Thyroid gland (tissue), 4 donors: ENCODE measurements at regions not wholly inside any gene's neighbourhood (a gene's known extent, or its start where the extent isn't known, plus 50 kb on each side); places are given as distances from the start of the nearest gene placed in this dataset.

Experiments used
- DNase-seq, 2 donors: peaks; one replicate each; pipeline ENCODE4 v3.0.0-alpha.2; 2019
- H3K27ac ChIP-seq, 3 donors: fragments of 200-600 bp; sonication (generic); 1 replicate in 2 of 3; 2 replicates in 1 of 3; pipeline ENCODE4 v1.5.1; 2016 to 2019; ENCODE audit warnings: mild to moderate bottlenecking in 1 of 3, moderate library complexity in 1 of 3
- H3K27me3 ChIP-seq: fragments of 200-600 bp; sonication (generic); one replicate; pipeline ENCODE4 v1.5.1; 2019
- H3K36me3 ChIP-seq, 2 donors: fragments of 200-600 bp; sonication (generic); one replicate each; pipeline ENCODE4 v1.5.1; 2016 to 2019
- H3K4me1 ChIP-seq, 2 donors: fragments of 200-600 bp; sonication (generic); one replicate each; pipeline ENCODE4 v1.5.1; 2017 to 2019
- H3K4me3 ChIP-seq, 3 donors: fragments of 200-600 bp; sonication (generic); replicated peaks in 1 of 3; 1 replicate in 2 of 3; 2 replicates in 1 of 3; pipeline ENCODE4 v1.5.1; 2016; ENCODE audit warnings: mild to moderate bottlenecking in 1 of 3
- H3K9me3 ChIP-seq: fragments of 200-600 bp; sonication (generic); one replicate; pipeline ENCODE4 v1.5.1; 2017
- POLR2A ChIP-seq, 2 donors: fragments of 450-650 bp; IDR thresholded peaks; one replicate each; pipeline ENCODE4 v1.6.1; 2017; ENCODE audit warnings: antibody characterized with exemption in 2 of 2, mild to moderate bottlenecking in 2 of 2, moderate library complexity in 1 of 2
- WGBS, 2 donors: methylation state at CpG; one replicate each; pipeline ENCODE4 v1.1.5; 2017; 5-methylcytosine and 5-hydroxymethylcytosine counted together
- intact Hi-C: fragments of 100-400 bp; cut with DNase I; formaldehyde crosslinking; loops from one replicate; pipeline ENCODE4 v1.15.1; 2023
- TF ChIP-seq, protein P1 (sequence below), 6 experiments: fragments of 200-600 bp in 3 of 6; fragments of 450-650 bp in 3 of 6; sonication (generic) in 3 of 6; IDR thresholded peaks; one replicate each; pipeline ENCODE4 v1.5.1; 2016 to 2019; ENCODE audit warnings: antibody characterized with exemption in 6 of 6, mild to moderate bottlenecking in 2 of 6, inconsistent platforms in 1 of 6, moderate library complexity in 1 of 6

DNA sequence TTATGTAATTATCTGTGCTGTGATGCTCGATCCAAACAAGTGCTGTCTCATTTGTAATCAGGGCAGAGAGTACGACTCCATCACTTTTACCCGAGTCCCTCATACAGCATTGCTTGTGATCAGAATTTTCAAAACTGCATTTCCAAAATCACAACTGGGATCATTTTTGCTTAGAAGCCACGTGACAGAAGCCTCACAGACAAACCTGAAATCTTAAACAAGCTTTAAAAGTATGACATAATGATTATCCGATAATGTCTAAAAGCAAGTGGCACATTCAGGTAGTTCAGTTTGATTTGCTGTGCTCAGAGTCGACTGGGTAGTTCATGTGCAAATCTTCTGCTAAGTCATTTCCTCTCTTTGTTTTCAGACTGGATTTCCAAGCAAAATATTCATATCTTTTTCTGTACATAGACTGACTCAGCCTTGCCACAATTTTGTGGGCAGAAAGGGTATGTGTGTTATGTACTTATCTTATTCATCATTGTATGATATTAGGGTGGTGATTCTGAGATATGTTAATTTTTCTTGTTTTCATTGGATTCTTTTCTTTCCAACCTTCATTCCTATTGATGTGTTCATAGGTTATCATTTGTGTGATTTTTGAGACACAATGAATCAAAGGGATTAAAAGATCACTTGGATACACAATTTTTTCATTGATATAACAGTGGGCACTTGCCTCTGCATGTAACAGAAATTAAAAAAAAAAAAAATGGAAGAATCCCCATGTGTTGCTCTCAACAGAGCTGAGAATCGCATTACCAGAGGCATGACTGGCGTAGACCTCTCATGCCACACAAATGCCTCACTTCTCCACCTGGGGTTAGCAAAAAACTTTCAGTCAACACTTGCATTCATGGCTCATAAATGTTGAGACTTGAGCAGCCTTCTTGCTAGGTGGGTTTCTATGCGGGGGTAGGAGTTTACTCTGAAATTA lies 355.7 kb downstream of the LTN1 start:
- H3K27me3 ChIP-seq = no peaks in the 10 kb centered on the region
- intact Hi-C loops = no loop called here
- H3K27ac ChIP-seq = no peak overlapping the region
- no peaks in the 10 kb centered on the region for H3K9me3 ChIP-seq
- TF ChIP-seq, protein P1, sequence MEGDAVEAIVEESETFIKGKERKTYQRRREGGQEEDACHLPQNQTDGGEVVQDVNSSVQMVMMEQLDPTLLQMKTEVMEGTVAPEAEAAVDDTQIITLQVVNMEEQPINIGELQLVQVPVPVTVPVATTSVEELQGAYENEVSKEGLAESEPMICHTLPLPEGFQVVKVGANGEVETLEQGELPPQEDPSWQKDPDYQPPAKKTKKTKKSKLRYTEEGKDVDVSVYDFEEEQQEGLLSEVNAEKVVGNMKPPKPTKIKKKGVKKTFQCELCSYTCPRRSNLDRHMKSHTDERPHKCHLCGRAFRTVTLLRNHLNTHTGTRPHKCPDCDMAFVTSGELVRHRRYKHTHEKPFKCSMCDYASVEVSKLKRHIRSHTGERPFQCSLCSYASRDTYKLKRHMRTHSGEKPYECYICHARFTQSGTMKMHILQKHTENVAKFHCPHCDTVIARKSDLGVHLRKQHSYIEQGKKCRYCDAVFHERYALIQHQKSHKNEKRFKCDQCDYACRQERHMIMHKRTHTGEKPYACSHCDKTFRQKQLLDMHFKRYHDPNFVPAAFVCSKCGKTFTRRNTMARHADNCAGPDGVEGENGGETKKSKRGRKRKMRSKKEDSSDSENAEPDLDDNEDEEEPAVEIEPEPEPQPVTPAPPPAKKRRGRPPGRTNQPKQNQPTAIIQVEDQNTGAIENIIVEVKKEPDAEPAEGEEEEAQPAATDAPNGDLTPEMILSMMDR (IDR thresholded peaks at IDR 0.05) = no peak
- TF ChIP-seq POLR2A (IDR thresholded peaks at IDR 0.05) = no peak
- H3K36me3 ChIP-seq = no peaks in the 10 kb centered on the region
- no peak for DNase-seq
- peaks cover 0 to 4% of the 10 kb centered on the region in 2 donors for H3K4me1 ChIP-seq
- no peak overlapping the region for H3K4me3 ChIP-seq
- 79 to 87% methylated on average over 9 of the region's 9 CpGs for WGBS, 2 donors

DNA sequence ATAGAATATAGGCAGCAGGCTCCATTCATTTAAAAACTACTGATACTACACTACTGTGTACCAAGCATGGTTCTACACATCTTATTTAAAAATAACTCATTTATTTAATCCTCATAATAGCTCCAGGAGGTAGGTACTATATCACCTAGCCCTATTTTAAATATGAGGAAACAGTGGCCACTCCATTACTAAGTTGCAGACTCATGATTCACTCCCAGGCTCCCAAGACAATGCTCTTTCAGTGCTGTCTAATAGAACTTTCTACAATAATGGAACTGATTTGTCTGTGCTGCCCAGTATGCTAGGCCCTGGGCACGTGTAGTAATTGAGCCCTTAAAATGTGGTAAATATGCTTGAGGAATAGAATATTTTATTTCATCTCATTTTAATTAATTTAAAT lies 357.1 kb downstream of the LTN1 start:
- TF ChIP-seq, protein P1 (IDR thresholded peaks at IDR 0.05) = no peak
- TF ChIP-seq POLR2A (IDR thresholded peaks at IDR 0.05) = no peak
- Histone ChIP-seq H3K27ac (no peak overlapping the region), H3K9me3 (no peaks in the 10 kb centered on the region)

DNA sequence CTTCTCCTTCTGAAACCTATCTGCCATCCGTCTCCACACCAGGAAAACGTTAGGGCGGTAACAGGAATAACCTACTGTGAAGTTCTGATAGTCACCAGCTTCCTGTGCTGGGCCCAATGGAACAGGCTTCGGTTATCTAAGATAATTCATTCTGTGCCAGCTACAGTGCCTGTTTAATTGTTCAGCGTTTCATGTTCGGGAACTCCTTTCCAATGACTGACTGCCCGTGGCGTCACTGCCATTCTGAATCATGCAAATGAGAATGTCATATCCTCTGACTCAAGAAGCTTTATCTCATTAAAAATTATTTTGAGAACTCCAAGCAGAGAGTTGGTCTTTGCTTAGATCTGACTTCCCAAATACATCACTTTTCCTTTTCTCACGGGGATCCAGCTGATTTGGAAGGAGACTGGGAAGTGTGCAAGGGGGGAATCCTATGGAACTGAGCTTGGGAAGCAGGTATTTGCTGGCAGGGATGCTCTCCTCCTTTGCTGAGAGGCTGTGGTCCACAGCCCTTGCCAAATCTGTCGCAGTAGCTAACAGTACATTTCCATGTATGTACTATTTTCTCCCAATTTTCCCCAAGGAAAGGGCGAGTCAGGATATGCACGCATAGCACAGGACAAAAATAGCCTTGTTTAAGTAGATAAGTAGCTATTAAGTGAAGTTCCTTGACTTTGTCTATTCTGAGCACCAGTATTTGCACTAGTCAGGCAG lies 358.7 kb downstream of the LTN1 start:
- Histone ChIP-seq H3K27ac (no peak overlapping the region), H3K4me3 (no peak overlapping the region), H3K9me3 (no peaks in the 10 kb centered on the region), H3K4me1 (peaks cover 0 to 4% of the 10 kb centered on the region in 2 donors), H3K27me3 (no peaks in the 10 kb centered on the region), H3K36me3 (no peaks in the 10 kb centered on the region)
- no peak for DNase-seq
- 73 to 78% methylated on average over 12 of the region's 12 CpGs for WGBS, 2 donors
- intact Hi-C loops = no loop called here
- TF ChIP-seq, protein P1 (IDR thresholded peaks at IDR 0.05) = no peak
- TF ChIP-seq POLR2A (IDR thresholded peaks at IDR 0.05) = no peak

More for the DNA sequence above, 357.1 kb downstream of the LTN1 start:
- H3K27me3 ChIP-seq = no peaks in the 10 kb centered on the region
- no peaks in the 10 kb centered on the region for H3K36me3 ChIP-seq
- peaks cover 0 to 4% of the 10 kb centered on the region in 2 donors for H3K4me1 ChIP-seq
- intact Hi-C loops = no loop called here
- no peak overlapping the region for H3K4me3 ChIP-seq
- WGBS, 2 donors = 94 to 100% methylated on average over 1 of the region's 1 CpG
- DNase-seq = no peak

DNA sequence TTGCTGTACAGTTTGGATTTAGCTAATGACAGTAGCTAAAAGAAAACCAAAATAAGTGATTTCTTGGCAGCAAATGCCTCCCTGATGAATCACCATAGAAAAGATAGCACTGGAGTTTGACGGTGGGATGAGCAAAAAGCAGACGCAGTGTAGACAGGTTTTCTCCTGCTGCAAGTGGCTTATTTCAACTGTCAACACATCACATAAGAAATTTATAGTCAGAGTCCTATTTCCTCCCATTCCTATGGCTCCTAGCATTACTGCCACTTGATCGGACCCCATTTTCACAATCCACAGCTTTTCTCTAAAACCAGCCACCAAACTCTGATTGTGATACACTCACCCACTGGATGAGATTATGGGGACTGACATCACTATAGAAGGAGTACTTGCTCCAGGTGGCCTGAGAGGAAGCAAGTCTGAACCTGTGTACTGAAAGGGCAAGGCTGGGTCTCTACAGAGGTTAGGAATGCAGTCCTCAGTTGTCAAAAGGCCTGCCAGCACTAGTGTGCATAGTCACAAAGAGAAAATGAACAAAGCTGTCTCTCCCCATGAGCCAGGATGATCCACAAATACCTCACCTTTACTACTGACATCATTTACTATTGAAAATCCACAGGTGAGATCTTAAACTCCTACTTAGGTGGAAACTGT lies 359.8 kb downstream of the LTN1 start:
- H3K4me1 ChIP-seq = peaks cover 0 to 4% of the 10 kb centered on the region in 2 donors
- no peaks in the 10 kb centered on the region for H3K36me3 ChIP-seq
- 68 to 72% methylated on average over 3 of the region's 3 CpGs for WGBS, 2 donors
- no peak for TF ChIP-seq POLR2A (IDR thresholded peaks at IDR 0.05)
- TF ChIP-seq, protein P1 (IDR thresholded peaks at IDR 0.05) = no peak
- intact Hi-C loops = no loop called here
- no peaks in the 10 kb centered on the region for H3K9me3 ChIP-seq
- H3K4me3 ChIP-seq = no peak overlapping the region
- H3K27ac ChIP-seq = no peak overlapping the region
- DNase-seq = no peak
- no peaks in the 10 kb centered on the region for H3K27me3 ChIP-seq
